ENCODE measurements at regions not wholly inside any gene's neighbourhood (a gene's known extent, or its start where the extent isn't known, plus 50 kb on each side); places are given as distances from the start of the nearest gene placed in this dataset.

DNA sequence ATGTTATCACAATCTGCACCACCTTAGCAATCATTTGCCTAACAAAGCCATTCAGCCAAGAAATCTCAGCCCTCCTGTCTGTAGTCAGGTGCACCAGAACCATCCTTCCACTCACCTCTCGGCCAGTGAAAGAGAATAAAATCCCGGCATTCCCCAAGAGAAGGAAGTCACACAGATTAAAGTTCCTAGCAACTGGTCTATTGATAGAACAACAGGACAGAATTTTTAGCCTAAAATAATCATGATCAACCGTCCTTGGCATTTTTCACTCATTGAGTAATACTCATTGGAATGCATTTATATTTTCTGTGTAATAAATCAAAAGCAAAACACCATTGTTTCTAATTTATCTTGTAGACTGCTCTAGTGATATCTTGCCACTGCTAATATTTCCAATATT lies 85.7 kb upstream of the CDH4 start:
- TF ChIP-seq, protein P1, sequence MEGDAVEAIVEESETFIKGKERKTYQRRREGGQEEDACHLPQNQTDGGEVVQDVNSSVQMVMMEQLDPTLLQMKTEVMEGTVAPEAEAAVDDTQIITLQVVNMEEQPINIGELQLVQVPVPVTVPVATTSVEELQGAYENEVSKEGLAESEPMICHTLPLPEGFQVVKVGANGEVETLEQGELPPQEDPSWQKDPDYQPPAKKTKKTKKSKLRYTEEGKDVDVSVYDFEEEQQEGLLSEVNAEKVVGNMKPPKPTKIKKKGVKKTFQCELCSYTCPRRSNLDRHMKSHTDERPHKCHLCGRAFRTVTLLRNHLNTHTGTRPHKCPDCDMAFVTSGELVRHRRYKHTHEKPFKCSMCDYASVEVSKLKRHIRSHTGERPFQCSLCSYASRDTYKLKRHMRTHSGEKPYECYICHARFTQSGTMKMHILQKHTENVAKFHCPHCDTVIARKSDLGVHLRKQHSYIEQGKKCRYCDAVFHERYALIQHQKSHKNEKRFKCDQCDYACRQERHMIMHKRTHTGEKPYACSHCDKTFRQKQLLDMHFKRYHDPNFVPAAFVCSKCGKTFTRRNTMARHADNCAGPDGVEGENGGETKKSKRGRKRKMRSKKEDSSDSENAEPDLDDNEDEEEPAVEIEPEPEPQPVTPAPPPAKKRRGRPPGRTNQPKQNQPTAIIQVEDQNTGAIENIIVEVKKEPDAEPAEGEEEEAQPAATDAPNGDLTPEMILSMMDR (IDR thresholded peaks at IDR 0.05) = no peak
- no peak for TF ChIP-seq POLR2A (IDR thresholded peaks at IDR 0.05)

All from lower leg skin (tissue), 3 donors.